Right cardiac atrium (tissue), 5 donors: ENCODE measurements at regions not wholly inside any gene's neighbourhood (a gene's known extent, or its start where the extent isn't known, plus 50 kb on each side); places are given as distances from the start of the nearest gene placed in this dataset.
"Not testable (repeated sequence)": the region's sequence is repeated elsewhere in the genome, so short reads cannot be mapped to it uniquely, and the experiment has no call there.

ENCODE experiments used
- ATAC-seq, 2 donors: fragments of 200-7000 bp; cut with Tn5 transposase; one replicate each; pipeline versions ENCODE4 v1.8.0 to v1.9.1; 2020; ENCODE audit warnings: moderate library complexity in 2 of 2, mild to moderate bottlenecking in 1 of 2
- DNase-seq, 3 donors: peaks; one replicate each; pipeline ENCODE4 v3.0.0-alpha.2; 2020
- H3K27ac ChIP-seq: one replicate; pipeline ENCODE4 v1.5.1; 2013; ENCODE audit warnings: mild to moderate bottlenecking, low read length, control low read depth, moderate library complexity
- H3K27me3 ChIP-seq: one replicate; pipeline ENCODE4 v1.6.1; 2013; ENCODE audit not compliant: control insufficient read depth, insufficient read depth
- H3K4me1 ChIP-seq: one replicate; pipeline ENCODE4 v1.6.1; 2013; ENCODE audit warnings: low read length; ENCODE audit not compliant: control insufficient read depth, insufficient read depth
- H3K4me3 ChIP-seq: one replicate; pipeline ENCODE4 v1.5.1; 2013; ENCODE audit warnings: low read length, control low read depth
- H3K9me3 ChIP-seq: one replicate; pipeline ENCODE4 v1.6.1; 2013; ENCODE audit warnings: low read length; ENCODE audit not compliant: control insufficient read depth
- WGBS: extraction: QIAGEN DNeasy Blood & Tissue Kit; methylation state at CpG from one replicate; pipeline ENCODE4 v1.1.7; 2013; 5-methylcytosine and 5-hydroxymethylcytosine counted together
- intact Hi-C, 4 donors: fragments of 100-400 bp; cut with DNase I; formaldehyde crosslinking; loops; one replicate each; pipeline versions ENCODE4 v1.11.0 to v1.14.0; 2022 to 2023
- donor health status: healthy with polysubstance abuse.
- donor health status: DM: no; HTN: yes; CAD: no.
- donor health status: DM: no; HTN: no; CAD: no.
- donor health status: DM: no; HTN: yes; CAD: no; lungs with severe emphysema.
- donor health status: DM: yes; HTN: yes; CAD: no.

DNA sequence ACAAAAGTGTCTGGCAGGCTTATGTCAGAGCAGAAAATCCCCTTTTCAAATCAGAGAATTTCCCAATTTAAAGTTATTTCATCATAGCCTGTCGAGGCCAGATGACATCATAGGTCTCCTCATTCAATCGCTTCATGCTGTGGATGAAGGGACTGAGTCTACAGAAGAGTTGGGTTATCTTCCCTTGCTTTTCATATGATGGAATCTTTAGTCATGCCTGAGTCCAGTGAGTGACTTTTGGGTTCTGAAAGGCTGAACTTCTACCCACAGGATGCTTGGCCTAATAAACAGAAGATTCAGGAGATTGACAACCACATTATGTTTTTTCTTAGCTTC is 357.0 kb upstream of the SPATA31A3 start:
- WGBS = no CpG with 5 or more reads among the region's 2 CpGs
- intact Hi-C loops, H3K27me3 ChIP-seq: not testable (repeated sequence)

DNA sequence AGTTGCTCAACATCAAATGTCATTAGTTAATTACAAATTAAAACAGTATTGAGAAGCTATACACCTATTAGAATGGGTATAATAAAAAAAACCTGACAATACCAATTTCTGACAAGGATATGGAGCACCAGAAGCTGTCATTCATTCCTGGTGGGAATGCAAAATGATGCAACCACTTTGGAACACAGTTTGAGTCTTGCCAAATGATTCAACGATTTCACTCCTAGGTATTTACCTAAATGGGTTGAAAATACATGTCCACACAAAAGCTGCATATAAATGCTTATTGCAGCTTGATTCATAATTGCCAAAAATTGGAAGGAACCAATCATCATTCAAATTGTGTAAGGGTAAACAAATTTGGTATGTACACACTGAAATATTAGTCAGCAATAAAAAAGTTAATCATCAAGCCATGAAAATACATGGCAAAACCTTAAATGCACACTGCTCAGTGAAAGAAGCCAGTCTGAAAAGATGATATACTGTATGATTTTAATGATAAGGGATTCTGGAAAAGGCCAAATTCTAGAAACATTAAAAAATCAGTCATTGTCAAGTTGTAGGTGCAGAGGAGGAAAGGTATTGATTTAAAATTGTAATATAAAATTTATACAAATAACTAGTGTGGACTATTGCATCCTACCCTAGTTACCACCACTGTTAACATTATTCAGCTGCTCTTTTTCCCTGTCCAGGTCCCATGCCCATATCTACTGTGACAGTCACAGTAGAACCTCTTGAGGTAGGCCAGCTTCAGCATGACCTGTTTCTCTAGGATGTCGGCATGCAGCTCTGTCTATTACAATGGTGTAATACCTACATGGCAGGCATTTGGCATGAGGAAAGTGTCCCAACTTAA is 356.4 kb upstream of the SPATA31A3 start:
- intact Hi-C loops, DNase-seq, ATAC-seq, H3K4me1 ChIP-seq, H3K27me3 ChIP-seq, H3K27ac ChIP-seq, H3K9me3 ChIP-seq, H3K4me3 ChIP-seq: not testable (repeated sequence)
- no CpG with 5 or more reads among the region's 2 CpGs for WGBS

More for the DNA sequence above, 357.0 kb upstream of the SPATA31A3 start:
- not testable (repeated sequence) for H3K27ac ChIP-seq, H3K9me3 ChIP-seq, DNase-seq, H3K4me1 ChIP-seq, ATAC-seq, H3K4me3 ChIP-seq

DNA sequence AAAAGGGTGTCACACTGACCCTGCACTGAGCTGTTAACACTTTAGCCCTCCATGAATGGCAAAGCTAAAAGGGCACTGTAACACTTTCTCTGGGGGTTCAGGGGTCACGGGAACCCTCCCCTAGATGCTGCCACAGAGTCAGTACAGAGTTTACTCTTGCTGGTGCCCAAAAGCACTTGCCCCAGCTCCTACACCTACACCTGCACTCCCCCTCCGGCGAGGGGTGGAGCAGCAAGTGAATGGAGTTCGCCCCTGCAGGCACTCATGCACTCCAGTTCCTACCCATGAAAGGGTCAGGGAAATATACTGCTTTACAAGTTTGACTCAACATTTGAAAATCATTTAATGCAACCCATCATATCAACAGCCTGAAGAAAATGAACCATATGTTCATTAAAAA is 355.7 kb upstream of the SPATA31A3 start:
- intact Hi-C loops, ATAC-seq, H3K27me3 ChIP-seq, H3K27ac ChIP-seq, H3K4me3 ChIP-seq, DNase-seq, H3K9me3 ChIP-seq, H3K4me1 ChIP-seq: not testable (repeated sequence)
- 86% methylated on average over 1 of the region's 4 CpGs for WGBS

DNA sequence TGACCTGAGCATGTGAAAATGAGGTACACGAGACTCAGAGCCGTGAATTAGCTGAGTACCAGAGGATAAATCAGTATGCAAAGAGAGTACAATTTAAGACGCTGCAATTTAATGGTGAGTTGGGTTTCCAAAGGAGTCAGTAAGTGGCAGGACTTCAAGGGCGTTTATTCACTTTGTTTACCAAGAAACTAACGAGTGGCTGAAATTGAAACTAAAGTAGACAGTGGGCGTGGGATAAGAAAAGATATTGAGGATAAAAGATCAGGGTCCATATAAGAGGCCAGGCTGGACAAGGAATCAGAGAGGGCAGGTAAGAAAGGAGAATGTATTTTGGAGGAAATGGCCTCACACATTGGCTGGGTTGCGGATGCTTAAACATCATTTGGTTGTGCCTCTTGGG is 346.9 kb upstream of the SPATA31A3 start:
- DNase-seq, intact Hi-C loops, H3K27ac ChIP-seq, H3K4me3 ChIP-seq, H3K4me1 ChIP-seq, H3K27me3 ChIP-seq, ATAC-seq, H3K9me3 ChIP-seq: not testable (repeated sequence)
- WGBS = no CpG with 5 or more reads among the region's 7 CpGs

DNA sequence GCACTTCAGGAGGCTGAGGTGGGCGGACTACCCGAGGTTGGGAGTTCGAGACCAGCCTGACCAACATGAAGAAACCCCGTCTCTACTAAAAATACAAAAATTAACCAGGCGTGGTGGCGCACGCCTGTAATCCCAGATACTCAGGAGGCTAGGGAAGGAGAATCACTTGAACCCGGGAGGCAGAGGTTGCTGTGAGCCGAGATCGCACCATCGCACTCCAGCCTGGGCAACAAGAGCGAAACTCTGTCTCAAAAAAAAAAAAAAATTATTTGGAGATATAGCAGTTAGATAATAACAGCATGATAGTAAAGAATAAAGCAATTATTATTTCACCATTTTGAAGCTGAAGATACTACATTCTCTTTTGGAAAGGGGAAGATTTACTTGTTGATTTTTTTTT is 345.9 kb upstream of the SPATA31A3 start:
- H3K4me3 ChIP-seq, H3K4me1 ChIP-seq, H3K27ac ChIP-seq, H3K9me3 ChIP-seq, intact Hi-C loops, ATAC-seq, H3K27me3 ChIP-seq, DNase-seq: not testable (repeated sequence)
- 91% methylated on average over 5 of the region's 12 CpGs for WGBS

DNA sequence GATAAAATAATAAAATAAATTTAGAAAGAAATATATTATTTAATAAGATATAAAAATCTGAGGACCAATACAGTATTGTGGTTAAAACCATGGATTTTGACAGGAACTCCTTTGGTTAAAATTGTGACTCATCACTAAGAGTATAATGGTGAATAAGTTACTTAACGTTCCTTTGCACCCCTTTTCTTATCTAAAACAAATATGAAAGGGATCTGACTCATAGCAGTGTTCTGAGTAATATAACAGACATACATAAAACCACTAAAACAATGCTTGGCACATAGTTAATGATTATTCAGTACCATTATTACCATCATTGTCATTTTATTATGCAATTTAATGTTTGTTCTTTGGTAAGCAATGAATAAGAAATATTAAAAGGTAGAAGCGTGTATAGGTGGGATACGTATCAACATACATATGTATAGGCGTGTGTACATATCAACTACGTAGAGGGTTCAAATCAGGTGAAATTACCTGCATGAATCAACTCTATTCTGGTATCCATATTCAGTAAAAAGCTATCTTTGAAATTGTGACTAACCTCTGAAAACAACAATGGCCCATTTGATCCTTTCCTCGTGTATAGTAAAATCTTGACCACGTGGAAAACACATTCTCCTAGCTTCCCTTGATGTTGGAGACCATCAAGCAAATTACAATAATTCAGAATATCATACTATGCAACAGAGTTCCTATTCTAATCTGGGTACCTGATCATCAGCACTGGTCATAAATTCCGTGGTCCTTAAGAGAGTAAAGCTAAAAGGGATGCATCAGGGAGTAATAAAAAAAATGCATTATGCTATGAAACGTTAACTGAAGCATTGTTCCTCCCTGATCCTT is 342.6 kb upstream of the SPATA31A3 start:
- DNase-seq, H3K9me3 ChIP-seq, intact Hi-C loops, H3K4me3 ChIP-seq, H3K27me3 ChIP-seq, H3K4me1 ChIP-seq, H3K27ac ChIP-seq: not testable (repeated sequence)
- peak in 1 of 2 donors; percentile 71 for ATAC-seq
- no CpG with 5 or more reads among the region's 9 CpGs for WGBS

DNA sequence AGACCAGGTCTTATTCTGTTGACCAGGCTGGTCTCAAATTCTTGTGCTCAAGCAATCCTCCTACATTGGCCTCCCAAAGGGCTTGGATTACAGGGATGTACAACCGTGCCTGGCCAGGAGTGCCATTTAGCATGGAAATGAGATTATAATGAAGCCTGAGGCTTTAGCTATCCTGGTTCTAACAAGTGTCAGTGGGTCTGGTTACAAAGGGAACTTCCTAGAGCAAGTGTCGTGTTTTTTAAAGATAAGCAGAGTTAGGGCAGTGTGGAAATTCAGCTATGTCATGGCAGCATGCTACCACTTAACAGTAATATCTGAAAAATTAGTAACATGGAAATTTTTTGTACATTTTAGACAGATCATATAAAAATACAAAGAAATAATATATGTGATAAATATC is 339.3 kb upstream of the SPATA31A3 start:
- not testable (repeated sequence) for ATAC-seq, DNase-seq, H3K4me3 ChIP-seq

DNA sequence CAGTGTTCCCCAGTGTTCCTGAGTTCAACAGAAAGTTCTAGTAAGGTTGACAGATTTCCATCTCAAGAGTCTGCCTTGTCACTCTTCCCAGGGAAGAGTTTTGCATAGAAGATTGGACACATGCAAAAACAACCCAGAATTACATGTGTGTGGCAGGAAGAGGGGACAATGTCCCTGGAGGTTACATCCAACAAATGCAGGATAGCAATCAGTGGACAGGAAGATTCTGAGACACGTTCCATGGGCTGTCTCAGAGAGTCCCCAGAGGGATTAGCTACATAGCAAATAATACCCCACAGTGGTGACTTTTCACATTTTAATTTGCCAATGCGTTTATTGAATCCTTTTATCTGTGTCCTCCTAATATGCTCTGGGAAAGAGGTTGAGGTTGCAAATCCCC is 321.1 kb upstream of the SPATA31A3 start:
- DNase-seq, H3K27ac ChIP-seq, ATAC-seq, H3K9me3 ChIP-seq, intact Hi-C loops, H3K4me1 ChIP-seq, H3K4me3 ChIP-seq, H3K27me3 ChIP-seq: not testable (repeated sequence)
- no CpG with 5 or more reads among the region's 2 CpGs for WGBS

More for the DNA sequence above, 339.3 kb upstream of the SPATA31A3 start:
- intact Hi-C loops, H3K9me3 ChIP-seq, H3K4me1 ChIP-seq, H3K27me3 ChIP-seq, H3K27ac ChIP-seq: not testable (repeated sequence)
- no CpG with 5 or more reads among the region's 2 CpGs for WGBS

DNA sequence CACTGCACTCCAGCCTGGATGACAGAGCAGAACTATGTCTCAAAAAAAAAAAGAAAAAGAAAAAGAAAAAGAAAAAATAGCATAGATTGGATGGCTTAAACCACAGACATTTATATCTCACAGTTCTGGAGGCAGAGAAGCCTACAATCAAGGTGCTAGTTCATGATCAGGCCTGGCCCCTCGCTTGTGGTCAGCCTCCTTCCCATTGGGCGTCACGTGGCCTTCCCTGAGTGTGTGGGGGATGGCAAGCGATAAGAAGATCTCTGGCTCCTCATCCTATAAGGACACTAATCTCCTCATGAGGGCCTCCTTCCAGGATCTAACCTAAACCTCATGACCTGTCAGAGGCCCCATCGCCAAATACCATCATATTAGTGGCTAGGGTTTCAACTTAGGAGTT is 320.2 kb upstream of the SPATA31A3 start:
- H3K4me3 ChIP-seq, ATAC-seq, H3K27me3 ChIP-seq, intact Hi-C loops, H3K4me1 ChIP-seq, H3K9me3 ChIP-seq, H3K27ac ChIP-seq, DNase-seq: not testable (repeated sequence)
- WGBS = no CpG with 5 or more reads among the region's 5 CpGs

DNA sequence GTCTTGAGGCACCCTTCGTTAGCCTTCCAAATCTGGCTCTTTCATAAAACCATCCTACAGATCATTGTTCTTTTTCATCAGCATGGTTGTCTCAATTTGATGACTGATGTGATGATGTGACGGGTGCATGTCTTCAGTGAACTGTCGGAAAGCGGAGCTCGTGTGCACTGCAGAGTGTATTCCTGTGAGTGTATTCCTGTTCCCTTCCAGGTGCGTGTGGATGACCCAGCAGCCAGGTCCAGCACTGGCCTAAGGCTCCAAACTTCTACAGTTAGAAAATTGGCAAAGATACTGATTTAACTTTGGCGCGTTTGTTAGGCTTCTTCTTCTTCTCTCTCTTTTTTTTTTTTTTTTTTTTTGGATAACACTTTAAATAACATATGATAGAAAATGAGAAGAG is 314.8 kb upstream of the SPATA31A3 start:
- DNase-seq, H3K4me3 ChIP-seq, H3K27ac ChIP-seq, intact Hi-C loops, H3K27me3 ChIP-seq, ATAC-seq, H3K9me3 ChIP-seq, H3K4me1 ChIP-seq: not testable (repeated sequence)
- no CpG with 5 or more reads among the region's 8 CpGs for WGBS

DNA sequence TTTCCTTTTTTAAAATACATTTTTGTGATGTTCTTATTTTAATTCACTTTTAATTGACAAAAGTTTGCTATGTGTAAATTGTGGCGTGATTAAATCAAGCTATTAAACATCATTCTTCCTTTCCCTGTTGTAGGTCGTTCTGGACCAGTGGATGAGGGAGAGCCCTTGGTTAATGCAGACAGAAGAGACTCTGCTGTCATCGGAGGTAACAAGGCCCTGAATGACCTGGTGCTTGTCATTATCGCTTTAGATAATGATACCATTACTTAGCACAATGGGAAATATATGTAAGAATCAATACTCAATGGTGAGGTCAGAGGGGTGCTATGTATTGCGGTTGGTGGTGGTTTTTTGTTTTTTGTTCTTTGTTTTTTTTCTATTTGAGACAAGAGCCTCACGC is 296.4 kb upstream of the SPATA31A3 start:
- H3K27ac ChIP-seq, H3K4me3 ChIP-seq, ATAC-seq, intact Hi-C loops, DNase-seq, H3K27me3 ChIP-seq, H3K4me1 ChIP-seq, H3K9me3 ChIP-seq: not testable (repeated sequence)
- no CpG with 5 or more reads among the region's 6 CpGs for WGBS
